ENCODE measurements at regions not wholly inside any gene's neighbourhood (a gene's known extent, or its start where the extent isn't known, plus 50 kb on each side); places are given as distances from the start of the nearest gene placed in this dataset.

DNA sequence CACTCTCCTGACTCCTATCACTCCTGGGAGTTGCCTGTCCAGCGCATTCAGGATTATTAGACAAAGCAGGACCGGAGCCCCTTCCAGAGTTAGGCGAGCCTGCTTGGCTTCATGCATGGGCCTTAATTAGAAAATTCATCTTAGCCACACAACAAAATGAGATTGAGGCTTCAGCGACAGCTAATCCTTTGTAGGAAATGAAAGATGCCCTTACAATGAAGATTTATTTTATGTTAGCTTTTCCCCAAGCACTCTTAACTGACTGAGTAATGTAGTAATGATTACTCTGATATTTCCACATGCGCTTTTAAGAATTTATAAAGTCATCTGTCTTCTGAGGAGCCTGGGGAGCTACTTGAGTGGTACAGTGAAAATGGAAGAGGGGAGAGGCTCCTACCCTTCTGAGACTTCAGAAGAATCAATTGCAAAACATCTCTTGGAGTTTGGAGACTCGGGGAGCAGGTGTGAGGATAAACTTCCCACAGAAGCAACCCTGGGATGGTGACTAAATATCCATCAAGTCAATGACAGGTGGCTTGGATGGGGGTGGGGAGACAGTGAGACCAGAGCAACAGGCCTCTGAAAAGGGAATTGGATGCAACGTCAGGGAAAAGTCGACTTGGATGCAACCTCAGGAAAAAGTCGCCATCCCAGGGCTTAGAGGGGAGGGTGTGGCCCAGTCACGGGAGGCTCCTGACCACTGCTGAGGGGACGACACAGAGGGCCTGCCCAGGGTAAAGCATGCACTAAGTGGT, 434.5 kb upstream of the B3GAT1 start:
- no peaks in the 10 kb centered on the region for H3K36me3 ChIP-seq
- DNase-seq (ENCODE audit: extremely low spot score in 2 of 2): peak in 1 of 2 donors; percentile 69
- no peaks in the 10 kb centered on the region for H3K27me3 ChIP-seq
- H3K4me1 ChIP-seq: no peaks in the 10 kb centered on the region
- intact Hi-C loops (cut with DNase I): no loop called here
- H3K9me3 ChIP-seq: no peaks in the 10 kb centered on the region
- H3K4me3 ChIP-seq: no peak overlapping the region
- TF ChIP-seq, protein P1, sequence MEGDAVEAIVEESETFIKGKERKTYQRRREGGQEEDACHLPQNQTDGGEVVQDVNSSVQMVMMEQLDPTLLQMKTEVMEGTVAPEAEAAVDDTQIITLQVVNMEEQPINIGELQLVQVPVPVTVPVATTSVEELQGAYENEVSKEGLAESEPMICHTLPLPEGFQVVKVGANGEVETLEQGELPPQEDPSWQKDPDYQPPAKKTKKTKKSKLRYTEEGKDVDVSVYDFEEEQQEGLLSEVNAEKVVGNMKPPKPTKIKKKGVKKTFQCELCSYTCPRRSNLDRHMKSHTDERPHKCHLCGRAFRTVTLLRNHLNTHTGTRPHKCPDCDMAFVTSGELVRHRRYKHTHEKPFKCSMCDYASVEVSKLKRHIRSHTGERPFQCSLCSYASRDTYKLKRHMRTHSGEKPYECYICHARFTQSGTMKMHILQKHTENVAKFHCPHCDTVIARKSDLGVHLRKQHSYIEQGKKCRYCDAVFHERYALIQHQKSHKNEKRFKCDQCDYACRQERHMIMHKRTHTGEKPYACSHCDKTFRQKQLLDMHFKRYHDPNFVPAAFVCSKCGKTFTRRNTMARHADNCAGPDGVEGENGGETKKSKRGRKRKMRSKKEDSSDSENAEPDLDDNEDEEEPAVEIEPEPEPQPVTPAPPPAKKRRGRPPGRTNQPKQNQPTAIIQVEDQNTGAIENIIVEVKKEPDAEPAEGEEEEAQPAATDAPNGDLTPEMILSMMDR (IDR thresholded peaks at IDR 0.05): no peak
- no peak for TF ChIP-seq POLR2AphosphoS5 (IDR thresholded peaks at IDR 0.05; ENCODE audit: insufficient read depth in 1 of 2, low read depth in 1 of 2)
- TF ChIP-seq POLR2A (IDR thresholded peaks at IDR 0.05): no peak
- no peak overlapping the region for H3K27ac ChIP-seq

DNA sequence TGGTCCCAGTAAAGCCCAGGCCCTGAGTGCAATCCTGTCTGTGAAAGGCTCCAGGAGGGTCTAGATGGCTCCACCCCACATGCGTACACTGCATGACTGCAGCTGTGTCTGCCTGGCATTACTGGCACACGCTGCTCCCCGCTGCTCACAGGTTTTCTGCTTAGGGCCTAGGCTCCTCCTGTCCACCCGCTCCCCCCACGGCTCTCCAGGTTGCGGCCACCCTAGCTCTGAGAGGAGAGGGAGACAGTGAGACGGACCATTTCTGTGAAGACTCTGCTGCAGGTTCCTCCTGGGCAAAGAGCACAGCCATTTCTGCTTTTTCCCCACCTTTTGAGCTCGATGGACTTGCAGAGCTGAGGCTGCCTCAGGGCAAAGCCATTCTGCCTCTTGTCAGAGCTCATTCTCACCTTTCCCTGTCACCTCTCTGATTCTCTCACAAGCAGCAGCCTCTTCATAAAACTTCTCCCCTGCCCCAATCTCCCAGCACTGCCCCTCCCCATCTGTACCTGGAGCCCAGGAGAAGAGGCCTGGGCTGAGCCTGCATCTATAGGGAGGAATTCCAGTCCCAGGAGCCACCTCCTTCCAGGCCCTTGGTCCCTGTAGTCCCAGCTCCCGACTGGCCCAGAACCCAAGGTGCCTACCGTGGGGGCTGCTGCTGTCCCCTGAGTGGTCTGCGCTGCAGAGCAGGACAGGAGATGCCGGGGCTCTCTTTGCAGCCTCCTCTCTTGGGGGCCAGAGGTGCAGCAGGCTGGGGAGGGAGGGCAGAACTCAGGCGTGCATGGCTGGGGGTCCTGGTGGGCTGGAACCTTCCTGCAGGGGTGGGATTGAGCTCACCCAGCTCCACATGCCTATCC, 433.7 kb upstream of the B3GAT1 start:
- TF ChIP-seq, protein P1 (IDR thresholded peaks at IDR 0.05): no peak
- no peak for TF ChIP-seq POLR2AphosphoS5 (IDR thresholded peaks at IDR 0.05; ENCODE audit: insufficient read depth in 1 of 2, low read depth in 1 of 2)
- no peak for TF ChIP-seq POLR2A (IDR thresholded peaks at IDR 0.05)
- H3K4me3 ChIP-seq: no peak overlapping the region
- no peak overlapping the region for H3K27ac ChIP-seq
- H3K9me3 ChIP-seq: no peaks in the 10 kb centered on the region
- intact Hi-C loops (cut with DNase I): no loop called here
- H3K4me1 ChIP-seq: no peaks in the 10 kb centered on the region
- peak in 1 of 2 donors; percentile 64 for DNase-seq (ENCODE audit: extremely low spot score in 2 of 2)
- H3K36me3 ChIP-seq: no peaks in the 10 kb centered on the region
- no peaks in the 10 kb centered on the region for H3K27me3 ChIP-seq

DNA sequence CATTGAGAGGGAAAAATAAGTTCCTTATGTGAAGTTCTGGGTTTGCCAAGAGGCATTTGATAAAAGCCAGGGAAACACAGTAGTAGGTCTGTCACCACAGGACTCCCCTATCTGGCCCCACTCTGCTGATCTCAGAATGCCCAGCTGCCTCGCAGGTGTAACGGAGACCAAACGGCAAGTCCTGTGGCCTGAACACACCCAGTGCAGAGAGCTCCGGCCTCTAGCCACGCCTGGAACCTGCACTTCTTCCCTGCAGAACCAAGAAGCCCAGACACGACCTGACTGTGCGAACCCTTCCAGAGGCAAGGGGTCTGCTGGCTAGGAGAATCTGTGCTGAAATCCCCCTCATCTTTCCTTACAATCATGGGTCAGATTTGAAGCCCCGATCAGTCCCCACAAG, 432.8 kb upstream of the B3GAT1 start:
- Histone ChIP-seq H3K27me3 (no peaks in the 10 kb centered on the region), H3K4me3 (no peak overlapping the region), H3K36me3 (no peaks in the 10 kb centered on the region), H3K27ac (no peak overlapping the region), H3K9me3 (no peaks in the 10 kb centered on the region), H3K4me1 (no peaks in the 10 kb centered on the region)
- TF ChIP-seq, protein P1 (IDR thresholded peaks at IDR 0.05): no peak
- TF ChIP-seq POLR2A (IDR thresholded peaks at IDR 0.05) (no peak), POLR2AphosphoS5 (IDR thresholded peaks at IDR 0.05; ENCODE audit: insufficient read depth in 1 of 2, low read depth in 1 of 2) (no peak)
- DNase-seq (ENCODE audit: extremely low spot score in 2 of 2): no peak
- intact Hi-C loops (cut with DNase I): no loop called here

DNA sequence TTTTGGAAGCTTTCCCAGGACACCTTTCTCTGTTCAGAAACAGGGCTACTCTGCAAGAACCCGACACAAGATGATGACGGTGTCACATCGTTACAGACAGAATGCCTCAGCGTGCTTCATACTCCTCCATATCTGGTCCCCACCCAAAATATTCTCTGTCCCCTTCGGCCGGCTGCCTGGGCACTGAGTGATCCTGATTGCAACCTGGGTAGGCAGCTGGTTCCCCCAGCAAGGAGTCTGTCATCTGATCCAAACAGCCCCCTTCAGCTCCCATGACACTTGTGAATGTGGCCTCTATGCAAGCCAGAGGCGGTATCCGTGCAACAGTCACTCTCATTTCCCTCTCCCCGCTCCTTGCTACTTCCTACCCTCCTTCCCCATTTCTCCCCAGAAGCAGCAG, 431.7 kb upstream of the B3GAT1 start:
- intact Hi-C loops (cut with DNase I): no loop called here
- no peak for DNase-seq (ENCODE audit: extremely low spot score in 2 of 2)
- Histone ChIP-seq H3K4me3 (no peak overlapping the region), H3K36me3 (no peaks in the 10 kb centered on the region), H3K27me3 (no peaks in the 10 kb centered on the region), H3K4me1 (no peaks in the 10 kb centered on the region), H3K9me3 (no peaks in the 10 kb centered on the region), H3K27ac (no peak overlapping the region)
- no peak for TF ChIP-seq POLR2A (IDR thresholded peaks at IDR 0.05)
- TF ChIP-seq, protein P1 (IDR thresholded peaks at IDR 0.05): no peak
- no peak for TF ChIP-seq POLR2AphosphoS5 (IDR thresholded peaks at IDR 0.05; ENCODE audit: insufficient read depth in 1 of 2, low read depth in 1 of 2)
